Pulmonary artery endothelial cell (primary cell): ENCODE measurements at regions not wholly inside any gene's neighbourhood (a gene's known extent, or its start where the extent isn't known, plus 50 kb on each side); places are given as distances from the start of the nearest gene placed in this dataset.
"Not testable (repeated sequence)": the region's sequence is repeated elsewhere in the genome, so short reads cannot be mapped to it uniquely, and the experiment has no call there.

Experiments
- DNase-seq: peaks from one replicate; pipeline ENCODE4 v3.0.0-alpha.2; 2011; ENCODE audit warnings: low read depth, low spot score

DNA sequence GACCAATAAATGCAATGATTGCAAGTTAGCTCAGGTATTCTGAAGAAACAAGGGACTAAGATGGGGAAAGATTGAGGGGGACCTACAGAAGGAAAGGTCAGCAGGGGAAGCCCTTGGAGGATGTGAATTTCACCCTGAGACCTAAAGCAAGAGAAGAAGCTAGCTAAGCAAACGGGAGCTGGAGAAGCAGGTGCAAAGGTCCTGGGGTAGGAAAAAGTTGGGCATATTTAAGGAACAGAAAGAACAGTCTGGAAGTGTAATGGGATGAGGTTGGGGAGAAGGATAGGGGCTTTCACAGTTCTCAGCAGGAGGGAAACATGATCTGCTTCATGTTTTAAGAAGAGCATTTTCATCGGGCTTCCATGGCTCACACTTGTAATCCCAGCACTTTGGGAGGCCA is 89.7 kb upstream of the SLC45A1 start:
- no peak for DNase-seq

DNA sequence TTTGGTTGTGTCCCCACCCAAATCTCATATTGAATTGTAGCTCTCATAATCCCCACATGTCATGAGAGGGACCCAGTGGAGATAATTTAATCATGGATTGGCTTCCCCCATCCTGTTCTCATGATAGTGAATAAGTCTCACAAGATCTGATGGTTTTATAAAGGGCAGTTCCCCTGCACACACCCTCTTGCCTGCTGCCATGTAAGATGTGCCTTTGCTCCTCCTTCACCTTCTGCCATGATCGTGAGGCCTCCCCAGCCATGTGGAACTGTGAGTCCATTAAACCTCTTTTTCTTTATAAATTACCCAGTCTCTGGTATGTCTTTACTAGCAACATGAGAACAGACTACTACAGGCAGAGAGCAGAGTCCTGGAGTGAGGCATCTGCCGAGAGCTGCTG is 90.2 kb upstream of the SLC45A1 start:
- DNase-seq, result not testable (repeated sequence)

DNA sequence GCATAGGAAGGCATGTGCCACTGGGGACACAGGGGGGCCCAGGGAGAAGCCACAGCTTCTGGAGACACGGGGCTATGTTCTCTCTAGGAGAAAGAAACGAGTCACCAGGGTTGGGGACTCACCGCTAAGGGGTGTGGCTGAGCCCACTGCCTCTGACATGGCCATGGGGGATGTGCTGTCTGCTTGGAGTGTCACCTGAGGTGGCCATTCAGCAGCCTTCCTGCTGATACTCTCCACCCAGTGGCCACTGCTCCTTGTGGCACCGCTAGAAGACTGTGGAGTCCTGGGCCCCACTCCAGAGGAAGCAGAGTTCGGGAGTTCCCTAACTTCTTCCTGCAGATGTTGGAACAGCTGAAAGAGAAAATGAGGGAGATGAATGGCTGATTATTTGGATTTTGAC is 91.2 kb upstream of the SLC45A1 start:
- no peak for DNase-seq

DNA sequence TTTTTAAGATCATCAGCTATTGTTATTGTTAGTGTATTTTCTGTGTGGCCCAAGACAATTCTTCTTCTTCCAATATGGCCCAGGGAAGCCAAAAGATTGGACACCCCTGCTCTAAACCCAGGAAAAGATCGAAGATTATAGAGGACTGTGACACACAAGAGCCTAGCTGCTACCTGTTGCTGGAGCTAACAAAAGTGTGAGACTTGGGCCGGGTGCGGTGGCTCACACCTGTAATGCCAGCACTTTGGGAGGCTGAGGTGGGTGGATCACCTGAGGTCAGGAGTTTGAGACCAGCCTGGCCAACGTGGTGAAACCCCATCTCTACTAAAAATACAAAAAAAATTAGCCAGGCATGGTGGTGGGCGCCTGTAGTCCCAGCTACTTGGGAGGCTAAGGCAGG is 91.9 kb upstream of the SLC45A1 start:
- not testable (repeated sequence) for DNase-seq

DNA sequence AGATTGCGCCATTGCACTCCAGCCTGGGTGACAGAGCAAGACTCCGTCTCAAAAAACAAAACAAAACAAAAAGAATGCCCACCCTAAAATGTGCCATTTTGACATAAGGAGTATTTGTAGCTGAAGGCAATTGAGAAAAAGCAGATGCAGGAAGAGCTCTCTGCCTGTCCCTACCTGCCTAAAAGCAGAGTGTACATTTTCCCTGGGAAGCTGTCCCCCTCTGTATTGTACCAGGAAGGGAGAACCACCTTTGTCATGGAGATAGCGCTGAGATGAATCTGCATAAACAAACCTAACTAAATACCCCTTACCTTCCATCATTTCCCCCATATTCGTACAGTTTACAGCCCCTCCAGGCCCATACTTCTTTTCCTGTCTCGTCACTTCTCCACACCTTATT is 94.4 kb upstream of the SLC45A1 start:
- DNase-seq, result no peak

DNA sequence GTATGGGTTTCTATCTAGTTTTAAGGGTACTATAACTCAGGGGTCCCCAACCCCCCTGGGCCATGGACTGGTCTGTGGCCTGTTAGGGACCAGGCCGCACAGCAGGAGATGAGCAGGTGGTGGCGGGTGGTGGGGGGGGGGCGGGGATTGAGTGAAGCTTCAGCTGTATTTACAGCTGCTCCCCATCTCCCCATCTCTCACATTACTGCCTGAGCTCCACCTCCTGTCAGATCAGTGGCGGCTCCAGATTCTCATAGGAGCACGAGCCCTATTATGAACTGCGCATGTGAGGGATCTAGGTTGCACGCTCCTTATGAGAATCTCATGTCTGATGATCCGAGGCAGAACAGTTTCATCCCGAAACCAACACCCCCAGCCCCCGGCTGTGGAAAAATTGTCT is 95.1 kb upstream of the SLC45A1 start:
- DNase-seq, result no peak

DNA sequence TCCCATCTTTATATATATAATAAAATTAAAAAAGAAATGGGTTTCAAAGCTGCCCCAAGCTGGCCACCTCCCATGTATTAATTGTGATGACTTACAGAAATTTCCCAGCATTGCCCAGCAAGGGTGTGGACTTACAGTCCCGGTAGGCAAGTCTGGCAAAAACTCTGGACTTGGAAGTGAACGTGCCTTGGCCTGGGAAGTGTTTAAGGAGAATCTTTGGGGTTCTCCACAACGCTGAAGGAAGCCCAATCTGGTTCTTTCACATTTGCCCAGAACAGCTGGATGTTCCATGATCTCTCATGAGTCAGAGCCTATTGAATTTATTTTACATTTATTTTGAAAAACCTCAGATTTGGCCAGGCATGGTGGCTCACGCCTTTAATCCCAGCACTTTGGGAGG is 98.4 kb upstream of the SLC45A1 start:
- DNase-seq, result no peak

DNA sequence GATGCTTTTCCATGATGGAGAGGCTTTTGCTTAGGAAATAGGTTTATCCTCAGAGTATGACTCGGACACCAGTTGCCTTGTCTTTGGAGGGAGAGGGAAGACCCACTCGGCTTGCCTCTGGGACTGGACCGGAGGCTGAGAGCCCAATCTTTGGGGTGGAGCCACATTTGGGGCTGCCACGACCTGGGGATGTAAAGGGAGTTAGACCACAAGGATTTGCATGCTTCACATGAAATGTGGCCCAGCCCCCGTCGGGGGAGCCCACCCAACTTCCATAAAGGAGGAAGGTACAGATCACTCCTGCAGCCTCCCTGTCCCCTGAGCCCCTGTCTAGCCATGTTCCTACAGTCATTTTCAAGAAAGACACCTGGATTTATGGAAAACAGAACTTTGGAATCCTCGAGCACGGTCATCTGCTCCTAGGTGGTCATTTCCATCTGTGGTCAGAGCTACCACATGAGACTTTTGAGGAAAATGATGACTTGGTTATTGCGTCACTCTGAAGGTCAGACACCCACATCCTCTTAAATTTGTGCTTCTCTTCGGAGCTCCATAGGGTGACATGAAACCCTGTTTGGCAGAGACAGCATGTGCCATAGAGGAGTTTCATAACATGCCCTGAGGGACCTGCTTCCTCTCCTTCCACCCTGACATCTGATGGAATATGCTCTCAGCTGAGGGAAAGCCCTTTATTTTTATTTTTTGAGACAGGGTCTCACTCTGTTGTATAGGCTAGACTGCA is 99.4 kb upstream of the SLC45A1 start:
- no peak for DNase-seq

DNA sequence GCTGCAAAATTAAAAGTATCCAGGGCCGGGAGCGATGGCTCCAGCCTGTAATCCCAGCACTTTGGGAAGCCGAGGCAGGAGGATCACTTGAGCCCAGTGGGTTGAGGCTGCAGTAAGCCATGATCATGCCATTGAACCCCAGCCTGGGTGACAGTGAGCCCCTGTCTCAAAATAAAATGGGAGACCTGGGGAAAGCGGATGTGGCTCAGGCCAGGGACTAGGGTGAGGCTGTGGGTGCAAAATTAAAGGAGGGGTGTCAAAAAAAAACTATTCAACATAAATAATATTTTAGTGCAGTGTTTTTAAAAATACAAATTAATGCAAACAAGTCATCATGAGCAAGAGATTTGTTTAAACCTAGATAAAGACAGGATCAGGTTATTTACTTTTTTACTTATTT is 100.1 kb upstream of the SLC45A1 start:
- no peak for DNase-seq

DNA sequence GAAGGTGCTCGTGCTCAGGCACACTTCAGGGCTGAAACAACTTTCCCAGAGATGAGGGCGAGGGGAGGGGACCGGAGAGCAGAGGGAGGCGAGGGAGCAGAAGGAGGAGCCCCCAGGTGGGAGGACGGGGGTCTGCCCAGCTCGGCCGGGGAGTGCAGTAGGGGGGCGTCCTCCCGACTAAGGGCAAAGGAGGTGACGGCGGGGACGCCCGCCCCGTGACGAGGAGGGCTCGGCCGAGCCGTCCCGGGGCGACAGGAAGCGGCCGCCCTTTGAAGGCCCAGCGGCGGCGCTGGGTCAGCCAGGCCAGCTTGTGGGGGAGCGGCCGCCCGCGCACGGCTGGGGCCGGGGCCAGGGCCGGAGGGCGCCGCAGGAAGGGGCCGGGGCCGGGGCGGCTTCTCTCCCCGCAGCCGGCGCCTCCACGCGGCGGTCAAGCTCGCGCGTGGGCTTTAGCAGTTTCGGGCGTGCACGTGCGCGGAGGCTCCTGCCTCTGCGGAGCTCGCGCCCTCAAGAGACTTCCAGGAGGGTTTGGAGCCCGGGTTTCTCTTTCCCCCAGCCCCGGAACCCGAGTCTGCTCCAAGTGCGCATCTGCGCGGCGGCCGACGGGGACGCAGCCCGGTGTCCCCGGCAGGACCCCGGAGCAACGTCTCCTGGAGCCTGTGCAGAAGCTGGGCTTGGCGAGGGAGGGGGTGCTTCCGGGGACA is 100.8 kb upstream of the SLC45A1 start:
- no peak for DNase-seq

DNA sequence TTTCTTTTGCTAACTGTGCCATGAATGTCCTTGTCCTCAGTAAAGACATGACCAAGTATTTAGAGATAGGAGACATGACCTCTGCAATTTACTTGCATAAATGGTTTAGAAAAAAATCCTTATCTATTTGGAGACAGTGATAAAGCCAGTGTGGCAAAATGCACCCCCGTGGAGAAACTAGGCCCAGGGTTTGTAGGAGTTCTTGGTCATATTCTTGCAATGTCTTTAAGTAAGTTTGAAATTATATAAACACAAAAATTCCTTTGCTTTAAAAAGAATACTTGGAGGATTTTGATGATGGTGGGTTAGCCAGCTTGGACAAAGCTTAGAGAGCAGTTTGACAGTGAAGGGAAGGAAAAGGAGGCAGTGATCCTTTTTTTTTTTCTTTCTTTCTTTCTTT is 101.9 kb upstream of the SLC45A1 start:
- no peak for DNase-seq

DNA sequence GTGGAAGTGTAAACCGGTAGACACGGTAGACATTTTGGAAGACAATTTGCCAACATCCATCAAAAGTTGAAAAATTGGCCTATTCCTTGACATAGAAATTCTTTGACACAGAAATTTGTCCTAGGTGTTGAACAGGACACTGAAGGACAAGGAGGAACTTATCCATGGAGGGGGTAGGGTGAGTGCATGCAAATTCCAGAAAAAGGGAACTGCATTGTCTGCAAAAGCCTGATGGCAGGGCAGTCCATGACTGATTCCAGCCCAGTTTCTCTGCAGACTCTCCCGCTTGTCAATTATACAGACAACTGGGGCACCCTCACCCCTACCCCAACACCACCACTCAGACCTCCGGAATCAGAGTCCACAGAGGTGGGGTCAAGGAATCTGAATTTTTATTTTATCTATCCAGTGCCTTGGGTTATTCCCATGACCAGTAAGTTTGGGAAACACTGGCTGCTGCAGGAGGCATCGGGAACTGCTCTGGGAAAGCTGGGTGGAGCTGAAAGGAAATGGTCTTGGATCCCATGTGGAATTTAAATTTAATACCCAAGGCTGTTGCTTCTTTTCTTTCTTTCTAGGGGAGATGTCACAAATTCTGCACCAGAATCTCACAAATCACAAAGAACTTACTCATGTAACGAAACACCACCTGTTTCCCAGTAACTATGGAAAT is 103.3 kb upstream of the SLC45A1 start:
- no peak for DNase-seq

DNA sequence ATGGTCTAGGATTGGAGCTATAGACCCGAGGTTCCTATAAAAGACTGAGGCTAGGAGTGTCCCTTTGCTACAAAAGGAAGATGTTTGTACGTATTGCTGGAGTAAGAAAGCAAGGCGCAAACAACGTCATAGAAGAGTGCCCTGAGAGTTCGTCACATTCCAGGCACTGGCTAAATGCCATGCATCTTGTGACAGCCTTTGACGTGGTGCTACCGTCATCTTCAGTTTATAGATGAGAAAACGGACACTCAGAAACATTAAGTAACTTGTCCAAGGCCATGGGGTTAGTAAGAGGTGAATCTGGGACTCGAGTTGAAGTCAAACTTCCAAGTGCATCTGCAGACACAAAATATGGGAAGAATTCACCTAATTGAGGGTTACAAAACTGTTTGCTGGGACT is 104.2 kb upstream of the SLC45A1 start:
- no peak for DNase-seq

DNA sequence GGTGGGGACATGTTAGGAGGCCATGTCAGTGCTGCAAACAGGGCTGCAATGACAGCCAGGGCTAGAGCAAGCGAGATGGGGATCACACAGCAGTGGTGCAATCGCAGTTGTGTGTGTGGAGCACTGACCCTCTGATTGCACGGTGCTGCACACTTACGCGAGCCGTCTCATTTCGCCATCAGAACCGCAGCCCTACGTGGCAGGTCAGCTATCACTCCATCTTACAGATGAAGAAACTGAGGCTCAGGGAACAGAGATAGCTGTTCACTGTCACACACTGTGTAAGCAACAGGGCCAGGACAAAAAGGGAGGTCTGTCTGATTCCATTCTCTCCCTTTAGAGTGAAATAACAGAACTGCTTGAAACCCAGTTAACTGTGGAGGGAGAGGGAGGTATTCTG is 104.8 kb upstream of the SLC45A1 start:
- DNase-seq, result no peak

DNA sequence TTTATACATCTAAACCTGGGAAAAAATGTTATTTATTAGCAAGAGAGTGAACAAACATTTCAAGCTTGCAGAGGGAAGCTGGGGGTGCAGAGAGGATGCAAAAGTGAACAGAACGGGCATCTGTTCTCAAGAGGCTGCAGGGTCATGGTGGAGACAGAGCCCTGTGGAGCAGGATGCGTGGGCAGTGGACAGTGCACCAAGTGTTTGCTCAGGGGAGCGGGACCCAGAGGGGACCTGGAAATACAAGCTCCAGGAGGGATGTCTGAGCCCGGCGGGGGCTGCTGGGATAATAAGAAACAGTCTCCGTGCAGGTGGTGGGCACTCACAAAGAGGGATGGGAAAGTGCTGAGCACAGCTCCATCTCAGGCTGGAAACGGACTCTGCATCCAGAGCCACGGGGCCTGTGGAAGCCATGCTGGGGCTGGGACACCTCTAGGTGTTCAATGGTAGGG is 105.3 kb upstream of the SLC45A1 start:
- DNase-seq, result no peak

DNA sequence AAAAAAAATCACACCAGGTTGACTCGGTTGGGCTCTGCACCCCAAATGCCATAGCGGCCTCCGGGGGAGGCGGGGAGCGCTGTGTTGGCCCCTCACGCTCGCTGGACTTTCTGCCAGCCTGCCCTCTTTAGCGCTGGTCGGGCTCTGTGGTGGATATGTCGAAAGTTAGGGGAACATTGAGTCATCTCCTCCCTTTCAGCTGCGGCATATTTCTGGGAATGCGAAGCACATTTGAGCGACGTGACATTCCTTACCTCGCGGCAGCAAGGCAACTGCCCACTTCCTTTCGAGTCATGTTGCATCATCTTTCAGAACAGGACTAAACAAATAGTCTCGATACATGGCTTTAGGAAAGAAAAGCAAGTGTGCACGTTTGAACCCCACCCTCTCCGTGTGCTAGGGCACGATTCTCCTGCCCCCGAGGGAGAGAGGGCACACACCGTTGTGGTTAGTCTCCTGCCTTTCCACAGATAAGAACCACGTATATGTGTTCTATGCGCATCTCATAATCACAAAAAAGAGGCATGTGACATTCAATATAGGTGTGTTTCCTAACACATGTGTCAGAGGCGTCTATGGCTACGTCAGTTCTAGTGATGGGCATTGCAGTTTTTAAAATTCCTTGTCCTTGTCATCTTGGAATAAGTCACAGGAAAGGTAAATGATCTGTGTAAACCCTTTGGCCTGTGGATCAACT is 105.9 kb upstream of the SLC45A1 start:
- DNase-seq, result peak; percentile 80

DNA sequence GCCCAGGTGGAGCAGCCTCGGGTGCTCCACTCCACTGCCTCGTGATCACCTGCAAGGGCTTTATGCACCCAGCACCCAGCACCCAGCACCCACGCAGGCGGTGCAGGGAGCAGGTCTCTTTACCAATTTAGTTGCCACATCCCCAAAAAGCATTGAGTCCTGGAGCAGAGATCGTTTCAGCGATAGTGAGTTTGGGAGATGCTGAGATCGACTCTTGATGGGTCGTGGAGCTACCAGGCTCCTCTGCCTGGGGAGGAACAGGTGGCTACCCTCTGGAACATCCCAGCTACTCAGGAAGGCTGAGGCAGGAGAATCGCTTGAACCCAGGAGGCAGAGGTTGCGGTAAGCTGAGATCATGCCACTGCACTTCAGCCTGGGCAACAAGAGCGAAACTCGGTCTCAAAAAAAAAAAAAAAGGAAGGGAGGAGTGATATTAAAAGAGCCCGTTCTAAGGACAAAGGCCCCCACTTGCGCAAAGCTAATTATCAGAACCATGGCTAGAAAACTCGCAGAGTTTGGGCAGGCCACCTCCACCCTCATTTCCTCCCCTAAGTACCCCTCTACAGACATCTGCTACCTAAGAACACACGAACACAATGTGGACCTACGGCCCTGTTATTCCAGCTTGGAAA is 106.5 kb upstream of the SLC45A1 start:
- no peak for DNase-seq

DNA sequence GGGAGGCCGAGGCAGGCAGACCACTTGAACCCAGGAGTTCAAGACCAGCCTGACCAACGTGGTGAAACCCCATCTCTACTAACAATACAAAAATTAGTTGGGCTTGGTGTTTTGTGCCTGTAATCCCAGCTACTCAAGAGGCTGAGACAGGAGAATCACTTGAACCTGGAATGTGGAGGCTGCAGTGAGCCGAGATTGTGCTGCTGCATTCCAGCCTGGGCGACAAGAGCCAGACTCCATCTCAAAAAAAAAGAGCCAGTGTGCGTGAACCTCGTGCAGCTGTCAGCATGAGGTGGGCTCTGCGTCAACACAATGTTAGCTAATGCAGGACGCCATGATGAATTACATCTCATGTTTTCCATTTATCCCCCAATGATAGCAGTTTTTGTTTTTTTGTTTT is 110.7 kb upstream of the SLC45A1 start:
- no peak for DNase-seq

DNA sequence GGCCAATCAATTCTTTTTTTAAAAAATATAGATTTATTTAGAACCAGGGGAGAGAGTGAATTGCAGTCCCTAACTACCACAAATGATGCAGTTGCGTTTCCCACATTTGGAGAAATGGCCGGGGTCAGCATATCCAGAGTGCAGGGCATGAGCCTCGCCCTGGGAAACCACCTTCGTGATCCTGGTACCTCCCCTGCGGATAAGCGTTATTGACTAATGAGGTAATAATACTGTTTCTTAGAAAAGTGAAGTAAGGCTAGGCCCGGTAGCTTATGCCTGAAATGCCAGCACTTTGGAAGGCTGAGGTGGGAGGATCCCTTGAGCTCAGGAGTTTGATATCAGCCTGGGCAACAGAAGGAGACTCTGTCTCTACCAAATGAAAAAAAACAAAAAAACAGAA is 111.5 kb upstream of the SLC45A1 start:
- DNase-seq, result no peak

DNA sequence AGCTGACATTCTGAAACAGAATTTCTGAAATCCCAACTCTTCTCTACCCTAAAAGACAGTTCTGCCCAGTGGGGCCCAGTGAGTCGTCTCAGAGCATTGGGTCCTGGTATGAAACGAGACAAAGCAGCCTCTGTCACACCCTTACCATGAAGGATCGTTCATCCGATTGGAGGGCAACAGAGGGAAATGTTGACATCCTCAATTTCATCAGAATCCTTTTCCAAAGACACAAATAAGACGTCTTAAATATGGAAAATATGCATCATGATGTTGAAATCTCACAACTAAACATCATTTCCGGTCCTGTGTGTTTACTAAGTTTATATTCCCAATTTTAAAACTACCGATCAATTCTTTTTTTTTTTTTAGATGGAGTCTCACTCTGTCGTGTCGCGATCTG is 112.1 kb upstream of the SLC45A1 start:
- DNase-seq, result no peak

DNA sequence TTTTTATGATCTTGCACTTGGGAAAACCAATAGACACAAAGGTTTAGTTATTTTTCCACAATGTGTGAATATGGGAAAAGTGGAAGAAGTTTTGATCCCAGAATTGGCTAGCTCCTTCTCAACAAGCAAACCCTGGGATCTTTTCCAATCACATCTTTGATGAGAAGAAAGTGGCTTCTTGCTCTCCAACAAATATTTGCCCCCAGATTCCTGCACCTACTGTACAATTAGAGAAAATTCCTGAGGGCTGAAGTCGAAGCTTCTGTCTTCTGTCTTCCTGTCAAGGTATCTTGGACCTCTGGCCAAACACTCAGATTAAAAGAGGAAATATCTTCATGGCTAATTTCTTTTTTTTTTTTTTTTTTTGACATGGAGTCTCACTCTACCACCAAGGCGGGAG is 113.1 kb upstream of the SLC45A1 start:
- no peak for DNase-seq

DNA sequence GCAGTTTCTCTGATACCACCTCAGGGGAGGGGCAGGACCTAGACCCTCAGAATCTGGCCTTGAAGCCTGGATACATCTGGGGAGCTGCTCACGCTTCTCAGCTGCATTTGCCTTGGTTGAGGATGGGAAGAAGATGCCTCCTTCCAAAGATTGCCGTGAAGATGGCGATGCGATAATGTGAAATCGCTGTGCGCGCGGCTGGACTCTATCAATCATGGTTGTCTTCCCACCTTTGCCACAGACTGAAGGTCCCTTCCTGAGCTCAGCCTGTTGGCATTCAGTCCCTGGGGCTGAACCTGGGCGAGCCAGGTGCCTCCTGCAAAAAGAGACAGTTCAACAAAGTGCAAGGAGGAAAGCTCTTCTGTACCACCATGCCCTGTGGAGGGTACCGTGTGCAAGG is 114.4 kb upstream of the SLC45A1 start:
- DNase-seq, result no peak
